ENCODE measurements at regions not wholly inside any gene's neighbourhood (a gene's known extent, or its start where the extent isn't known, plus 50 kb on each side); places are given as distances from the start of the nearest gene placed in this dataset.
A peak's percentile ranks its signal among the peaks of the same experiment; 100 is the strongest.

- DNase-seq (peak in 1 of 10 donors; percentile 1), ATAC-seq (peak; percentile 35 to 48)
- Mint-ChIP-seq H3K4me3 (peak overlapping the region in 9 of 10 donors; percentile 17 to 75 (median 46)), H3K9me3 (peaks cover 0 to 10% (median 0%) of the 10 kb centered on the region in 9 donors), H3K27me3 (no peaks in the 10 kb centered on the region), H3K36me3 (peaks cover 0 to 9% (median 0%) of the 10 kb centered on the region in 3 donors), H3K27ac (peak overlapping the region; percentile 93 to 99 (median 96)), H3K4me1 (peaks cover 29 to 60% (median 58%) of the 10 kb centered on the region in 4 donors)
- POLR2A ChIA-PET = interaction anchor here (0.7 to 2.9 kb wide), 8 partner anchors 28 to 270 kb away, joined by 3 to 27 read pairs (median 4); partner anchors contain the start of gene NFKBIZ
These were observed 230.5 kb downstream of the NFKBIZ start for GRCh38 chr3:102079809-102080197.

DNA sequence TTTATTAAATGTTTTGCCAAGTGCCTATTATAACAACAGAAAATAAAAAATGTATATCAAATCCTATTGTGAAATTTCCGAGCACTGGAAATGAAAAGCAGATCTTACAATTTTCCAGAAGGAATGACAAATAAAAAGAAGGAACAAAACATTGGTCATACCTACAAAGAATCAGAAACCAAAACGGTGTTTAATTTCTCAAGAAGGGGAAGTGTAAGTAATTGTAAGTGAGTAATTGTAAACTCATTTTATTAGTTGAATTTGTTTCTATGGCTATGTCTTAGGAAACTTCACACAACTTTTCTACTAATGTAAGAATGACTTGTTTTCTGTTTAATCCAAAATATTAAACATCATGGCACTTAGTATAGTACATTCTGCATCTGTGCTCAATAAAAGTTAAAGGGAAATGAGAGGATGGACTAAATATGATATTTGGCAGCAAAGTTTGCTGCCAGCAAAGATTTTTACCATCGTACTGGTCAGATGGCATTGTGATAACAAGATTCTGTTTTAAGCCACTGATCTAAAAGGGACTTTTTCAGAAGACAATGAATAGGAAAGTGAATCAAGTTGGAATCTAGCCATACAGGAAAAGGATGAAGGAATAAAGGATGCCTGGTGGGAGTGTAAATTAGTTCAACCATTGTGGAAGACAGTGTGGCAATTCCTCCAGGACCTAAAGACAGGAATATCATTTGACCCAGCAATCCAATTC is 232.4 kb downstream of the NFKBIZ start:
- POLR2A ChIA-PET = interaction anchor here (1.2 kb wide), 1 partner anchor 12 kb away, joined by 5 read pairs; no protein-coding TSS in a partner anchor

DNA sequence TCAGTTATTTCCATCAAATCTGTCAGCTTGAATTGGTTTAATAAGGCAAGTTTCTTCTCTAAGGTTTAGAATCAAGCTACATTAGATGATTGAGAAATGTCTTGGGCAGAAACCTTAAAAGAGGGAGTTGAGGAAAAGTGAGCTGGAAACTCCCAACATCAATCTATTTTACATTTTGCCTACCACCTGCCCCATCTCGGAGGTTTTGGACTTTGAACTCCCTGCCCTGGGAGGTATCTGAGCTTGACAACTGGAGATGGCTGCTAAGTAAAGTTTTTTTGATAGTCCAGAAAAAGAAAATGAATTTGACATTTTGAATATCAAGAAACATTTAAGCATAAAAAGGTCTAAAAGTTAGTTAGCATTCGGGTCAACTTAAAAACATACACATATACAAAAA is 234.2 kb downstream of the NFKBIZ start:
- peaks cover 0 to 10% (median 0%) of the 10 kb centered on the region in 9 donors for H3K9me3 Mint-ChIP-seq
- H3K4me1 Mint-ChIP-seq = peaks cover 19 to 39% (median 35%) of the 10 kb centered on the region in 4 donors
- DNase-seq (no peak), ATAC-seq (no peak)
- POLR2A ChIA-PET = interaction anchor here (0.9 to 2.5 kb wide), 2 partner anchors 22 to 234 kb away, joined by 3 to 7 read pairs; partner anchors contain the start of gene NFKBIZ
- H3K27me3 Mint-ChIP-seq = no peaks in the 10 kb centered on the region
- peaks cover 0 to 9% (median 0%) of the 10 kb centered on the region in 3 donors for H3K36me3 Mint-ChIP-seq
- H3K27ac Mint-ChIP-seq = peak overlapping the region in 1 of 10 donors; percentile 24
- H3K4me3 Mint-ChIP-seq = no peak overlapping the region

More for the DNA sequence above, 232.4 kb downstream of the NFKBIZ start:
- Mint-ChIP-seq H3K4me1 (peaks cover 24 to 57% (median 50%) of the 10 kb centered on the region in 4 donors), H3K9me3 (peaks cover 0 to 10% (median 0%) of the 10 kb centered on the region in 9 donors), H3K27ac (peak overlapping the region in 3 of 10 donors; percentile 39 to 99 (median 95)), H3K4me3 (no peak overlapping the region), H3K27me3 (no peaks in the 10 kb centered on the region), H3K36me3 (peaks cover 0 to 9% (median 0%) of the 10 kb centered on the region in 3 donors)
- ATAC-seq (no peak), DNase-seq (no peak)

- ATAC-seq = no peak
- H3K4me3 Mint-ChIP-seq = no peak overlapping the region
- no peaks in the 10 kb centered on the region for H3K27me3 Mint-ChIP-seq
- no peak overlapping the region for H3K27ac Mint-ChIP-seq
- POLR2A ChIA-PET = interaction anchor here (0.9 to 2.5 kb wide), 2 partner anchors 21 to 234 kb away, joined by 3 to 7 read pairs; partner anchors contain the start of gene NFKBIZ
- no peak for DNase-seq
- H3K9me3 Mint-ChIP-seq = peaks cover 0 to 10% (median 0%) of the 10 kb centered on the region in 9 donors
- peaks cover 0 to 9% (median 0%) of the 10 kb centered on the region in 3 donors for H3K36me3 Mint-ChIP-seq
- H3K4me1 Mint-ChIP-seq = peaks cover 19 to 34% (median 30%) of the 10 kb centered on the region in 4 donors
These were observed 234.7 kb downstream of the NFKBIZ start for GRCh38 chr3:102084006-102084405.

DNA sequence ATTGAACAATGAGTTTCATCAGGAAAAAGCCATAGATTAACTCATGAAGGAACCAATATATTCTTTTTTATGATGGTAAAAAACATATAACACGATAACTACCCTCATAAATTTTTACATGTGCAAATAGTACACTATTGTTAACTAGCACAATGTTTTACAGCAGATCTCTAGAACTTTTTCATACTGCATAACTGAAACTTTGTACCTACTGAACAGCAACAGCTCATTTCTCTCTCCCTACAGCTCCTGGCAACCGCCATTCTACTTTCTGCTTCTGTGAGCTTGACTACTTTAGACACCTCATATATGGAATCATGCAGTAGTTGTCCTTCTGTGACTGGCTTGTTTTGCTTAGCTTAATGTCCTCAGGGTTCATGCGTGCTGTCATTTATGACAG is 235.4 kb downstream of the NFKBIZ start:
- H3K36me3 Mint-ChIP-seq = peaks cover 0 to 9% (median 0%) of the 10 kb centered on the region in 3 donors
- peaks cover 19 to 28% (median 23%) of the 10 kb centered on the region in 4 donors for H3K4me1 Mint-ChIP-seq
- ATAC-seq (no peak), DNase-seq (no peak)
- POLR2A ChIA-PET = interaction anchor here (2.5 kb wide), 1 partner anchor 235 kb away, joined by 7 read pairs; the partner anchor contains the start of gene NFKBIZ
- no peaks in the 10 kb centered on the region for H3K27me3 Mint-ChIP-seq
- H3K9me3 Mint-ChIP-seq = peaks cover 0 to 10% (median 0%) of the 10 kb centered on the region in 9 donors
- no peak overlapping the region for H3K27ac Mint-ChIP-seq
- no peak overlapping the region for H3K4me3 Mint-ChIP-seq

GRCh38 chr3:102085431-102086176 is 236.3 kb downstream of the NFKBIZ start:
- ATAC-seq (no peak), DNase-seq (no peak)
- Mint-ChIP-seq H3K4me1 (peaks cover 12 to 20% (median 14%) of the 10 kb centered on the region in 4 donors), H3K9me3 (peaks cover 0 to 2% (median 0%) of the 10 kb centered on the region in 9 donors), H3K4me3 (no peak overlapping the region), H3K27me3 (no peaks in the 10 kb centered on the region), H3K27ac (no peak overlapping the region), H3K36me3 (peaks cover 0 to 9% (median 0%) of the 10 kb centered on the region in 3 donors)
- POLR2A ChIA-PET = interaction anchor here (2.5 kb wide), 1 partner anchor 236 kb away, joined by 7 read pairs; the partner anchor contains the start of gene NFKBIZ

GRCh38 chr3:102087236-102087635 is 237.9 kb downstream of the NFKBIZ start:
- Mint-ChIP-seq H3K27me3 (no peaks in the 10 kb centered on the region), H3K36me3 (peaks cover 0 to 6% (median 0%) of the 10 kb centered on the region in 3 donors), H3K9me3 (no peaks in the 10 kb centered on the region), H3K27ac (no peak overlapping the region), H3K4me1 (peaks cover 0 to 9% (median 5%) of the 10 kb centered on the region in 4 donors), H3K4me3 (no peak overlapping the region)
- POLR2A ChIA-PET = no interaction called here
- no peak for DNase-seq
- ATAC-seq = no peak

- POLR2A ChIA-PET = no interaction called here
- no peaks in the 10 kb centered on the region for H3K36me3 Mint-ChIP-seq
- H3K4me3 Mint-ChIP-seq = no peak overlapping the region
- no peaks in the 10 kb centered on the region for H3K27me3 Mint-ChIP-seq
- peak overlapping the region in 1 of 10 donors; percentile 3 for H3K27ac Mint-ChIP-seq
- H3K4me1 Mint-ChIP-seq = peaks cover 15 to 19% (median 16%) of the 10 kb centered on the region in 4 donors
- H3K9me3 Mint-ChIP-seq = no peaks in the 10 kb centered on the region
- ATAC-seq = no peak
- no peak for DNase-seq
These were observed 239.9 kb downstream of the NFKBIZ start for GRCh38 chr3:102089239-102089638.

GRCh38 chr3:102089904-102090720 is 240.8 kb downstream of the NFKBIZ start:
- Mint-ChIP-seq H3K27ac (peak overlapping the region in 1 of 10 donors; percentile 27), H3K27me3 (no peaks in the 10 kb centered on the region), H3K4me1 (peaks cover 13 to 19% (median 18%) of the 10 kb centered on the region in 4 donors), H3K36me3 (no peaks in the 10 kb centered on the region), H3K4me3 (no peak overlapping the region), H3K9me3 (no peaks in the 10 kb centered on the region)
- DNase-seq (no peak), ATAC-seq (no peak)
- POLR2A ChIA-PET = interaction anchor here (0.7 kb wide), 1 partner anchor 24 kb away, joined by 3 read pairs; no protein-coding TSS in a partner anchor

DNA sequence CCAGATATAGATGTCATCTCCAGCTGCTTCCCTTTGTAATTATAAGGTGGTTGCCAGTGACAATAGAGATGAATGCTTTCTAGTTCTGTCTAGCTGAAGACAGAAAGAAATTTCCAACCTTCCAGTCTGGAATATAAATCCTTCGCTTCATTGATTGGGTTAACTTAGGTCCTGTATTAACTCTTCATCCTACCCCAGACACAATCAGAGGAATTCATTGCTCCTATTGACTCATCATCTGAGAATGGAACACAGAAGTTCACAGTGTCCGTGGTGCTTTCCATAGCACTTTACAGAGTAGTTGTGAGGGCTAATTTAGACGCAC is 241.4 kb downstream of the NFKBIZ start:
- Mint-ChIP-seq H3K27me3 (no peaks in the 10 kb centered on the region), H3K27ac (peak overlapping the region in 1 of 10 donors; percentile 14), H3K4me1 (peaks cover 13 to 20% (median 19%) of the 10 kb centered on the region in 4 donors), H3K36me3 (no peaks in the 10 kb centered on the region), H3K9me3 (no peaks in the 10 kb centered on the region), H3K4me3 (no peak overlapping the region)
- ATAC-seq (no peak), DNase-seq (no peak)
- POLR2A ChIA-PET = interaction anchor here (0.7 kb wide), 1 partner anchor 23 kb away, joined by 3 read pairs; no protein-coding TSS in a partner anchor

DNA sequence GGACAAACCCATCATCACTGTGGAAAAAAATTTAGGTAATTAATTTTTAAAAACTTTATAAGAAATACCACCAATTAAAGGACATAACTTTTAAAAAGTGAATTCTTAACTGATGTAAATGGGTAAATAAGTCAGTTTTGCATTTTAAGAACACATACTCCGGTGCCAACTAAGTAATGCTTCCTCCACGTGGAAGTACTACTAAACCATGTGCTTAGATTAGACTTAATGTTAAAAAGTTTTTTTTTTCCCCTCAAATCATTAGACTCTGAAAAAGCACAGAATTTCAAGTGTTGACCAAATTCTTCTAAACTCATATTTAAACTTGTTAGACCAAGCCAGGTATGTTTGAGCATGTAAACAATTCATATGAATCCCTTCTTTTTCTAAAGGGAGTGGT is 242.0 kb downstream of the NFKBIZ start:
- POLR2A ChIA-PET = no interaction called here
- no peaks in the 10 kb centered on the region for H3K27me3 Mint-ChIP-seq
- H3K27ac Mint-ChIP-seq = no peak overlapping the region
- DNase-seq (no peak), ATAC-seq (no peak)
- H3K4me1 Mint-ChIP-seq = peaks cover 13 to 25% (median 19%) of the 10 kb centered on the region in 4 donors
- H3K9me3 Mint-ChIP-seq = no peaks in the 10 kb centered on the region
- no peak overlapping the region for H3K4me3 Mint-ChIP-seq
- no peaks in the 10 kb centered on the region for H3K36me3 Mint-ChIP-seq

All from naive thymus-derived CD8-positive, alpha-beta T cell (primary cell).